ENCODE measurements at regions not wholly inside any gene's neighbourhood (a gene's known extent, or its start where the extent isn't known, plus 50 kb on each side); places are given as distances from the start of the nearest gene placed in this dataset.

DNA sequence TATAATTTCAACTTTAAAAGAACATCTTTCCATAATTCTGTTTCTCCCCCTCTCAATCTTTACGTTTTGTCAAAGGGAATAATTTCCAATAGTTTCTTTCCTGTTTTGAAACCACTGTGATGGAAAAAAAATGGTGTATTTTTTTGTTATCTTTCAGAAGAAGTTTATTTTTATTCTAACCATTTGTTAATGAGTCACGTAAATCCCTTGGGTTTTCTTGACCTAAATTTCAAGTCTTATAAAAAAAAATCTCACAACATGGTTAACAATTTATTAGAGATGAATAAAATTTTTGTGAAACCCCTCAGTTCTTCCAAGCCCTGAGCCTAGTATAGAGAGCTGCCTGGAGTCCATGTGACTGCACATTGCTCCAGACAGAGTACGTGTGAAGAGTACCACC is 106.1 kb upstream of the FBXL17 start:
- TF ChIP-seq POLR2A (IDR thresholded peaks at IDR 0.05) (no peak), CTCF (IDR thresholded peaks at IDR 0.05) (no peak)

Measured in vagina (tissue), 2 donors.